ENCODE measurements at regions not wholly inside any gene's neighbourhood (a gene's known extent, or its start where the extent isn't known, plus 50 kb on each side); places are given as distances from the start of the nearest gene placed in this dataset.

- Histone ChIP-seq H2BK5ac (ENCODE audit: insufficient read length, low read length) (no peak overlapping the region), H4K20me1 (ENCODE audit: control insufficient read depth, insufficient read depth, insufficient read length) (no peaks in the 10 kb centered on the region), H3K79me1 (ENCODE audit: insufficient read depth, low read depth, low read length, poor library complexity, severe bottlenecking) (no peaks in the 10 kb centered on the region), H4K8ac (replicated peaks; ENCODE audit: insufficient read length, low read depth, low read length) (no peak overlapping the region), H3K79me2 (ENCODE audit: insufficient read depth, low read length) (no peaks in the 10 kb centered on the region), H3T11ph (ENCODE audit: low read length) (no peak overlapping the region), H3K4me1 (ENCODE audit: insufficient read depth, low read length) (no peaks in the 10 kb centered on the region), H3K23ac (ENCODE audit: insufficient read length, low read depth, low read length) (no peak overlapping the region), H3K27ac (ENCODE audit: insufficient read length, low read depth, low read length) (no peak overlapping the region), H2BK120ac (ENCODE audit: low read depth, low read length, poor library complexity, severe bottlenecking) (no peak overlapping the region), H3K9ac (ENCODE audit: extremely low read depth, insufficient read length, low read length) (no peak overlapping the region), H2BK20ac (ENCODE audit: low read depth, low read length, poor library complexity, severe bottlenecking) (no peak overlapping the region), H2AFZ (ENCODE audit: low read length) (no peak overlapping the region), H3K4ac (ENCODE audit: low read depth, low read length) (no peak overlapping the region), H2AK5ac (ENCODE audit: insufficient read length, low read length) (no peak overlapping the region), H3K23me2 (ENCODE audit: insufficient read length, low read depth, low read length, poor library complexity, severe bottlenecking) (no peaks in the 10 kb centered on the region), H3K18ac (ENCODE audit: insufficient read length, low read depth, low read length) (no peak overlapping the region), H3K56ac (ENCODE audit: insufficient read length, low read depth, low read length) (no peak overlapping the region), H4K91ac (ENCODE audit: insufficient read length, low read depth, low read length) (no peak overlapping the region), H3K27me3 (ENCODE audit: insufficient read depth, low read length) (no peaks in the 10 kb centered on the region), H2BK12ac (ENCODE audit: insufficient read length, low read depth, low read length) (no peak overlapping the region), H3K14ac (ENCODE audit: insufficient read depth, low read length) (no peak overlapping the region), H3K9me3 (ENCODE audit: control insufficient read depth, low read depth, low read length) (no peaks in the 10 kb centered on the region), H2BK15ac (ENCODE audit: low read depth, low read length) (no peak overlapping the region), H3K4me2 (ENCODE audit: insufficient read depth, insufficient read length, low read length) (no peak overlapping the region), H4K5ac (ENCODE audit: insufficient read length, low read depth, low read length) (no peak overlapping the region)
- H3K27me3 Mint-ChIP-seq (ENCODE audit: low read depth) = peaks cover 18% of the 10 kb centered on the region
- TF ChIP-seq CTCF (conservative IDR thresholded peaks at IDR 0.05) = no peak
- DNase-seq = no peak
- no peaks in the 10 kb centered on the region for H3K36me3 Mint-ChIP-seq (ENCODE audit: insufficient read depth in 1 of 3, low read depth in 3 of 3)
- no CpG with 5 or more reads among the region's 1 CpG for WGBS (ENCODE audit: extremely low coverage, insufficient read length, low lambda C conversion rate)
- H3K9me3 Mint-ChIP-seq = peaks cover 0 to 2% of the 10 kb centered on the region in 2 experiments; a peak in 1 of 5 replicates
- H3K4me1 Mint-ChIP-seq = peaks cover 14 to 16% of the 10 kb centered on the region in 2 experiments
- no peak overlapping the region for H3K27ac Mint-ChIP-seq
- H3K4me3 Mint-ChIP-seq = no peak overlapping the region
Observed at GRCh38 chr12:126112849-126113248, 1047.6 kb downstream of the AACS start.

All from H9 (cell line).